RWPE2 (cell line): ENCODE measurements at regions not wholly inside any gene's neighbourhood (a gene's known extent, or its start where the extent isn't known, plus 50 kb on each side); places are given as distances from the start of the nearest gene placed in this dataset.

Source experiments
- ATAC-seq: fragments of 200-7000 bp; cut with Tn5 transposase; 3 replicates; pipeline ENCODE4 v1.9.1; 2021; ENCODE audit warnings: low read depth
- DNase-seq: peaks from one replicate; pipeline ENCODE4 v3.0.0-alpha.2; 2020; ENCODE audit warnings: low spot score
- H3K27ac ChIP-seq: fragments of 450-650 bp; 2 replicates; pipeline ENCODE4 v1.5.1; 2017; ENCODE audit warnings: mild to moderate bottlenecking; ENCODE audit not compliant: poor library complexity, severe bottlenecking
- H3K27me3 ChIP-seq: fragments of 250-450 bp; sonication (Bioruptor Pico); 2 replicates; pipeline ENCODE4 v1.5.1; 2021; ENCODE audit warnings: mild to moderate bottlenecking, moderate library complexity; ENCODE audit not compliant: insufficient read depth, poor library complexity, severe bottlenecking
- H3K36me3 ChIP-seq: fragments of 250-450 bp; sonication (Bioruptor Pico); 2 replicates; pipeline ENCODE4 v1.5.1; 2020; ENCODE audit warnings: low read depth, mild to moderate bottlenecking, moderate library complexity
- H3K4me1 ChIP-seq: fragments of 250-450 bp; sonication (Bioruptor Pico); 2 replicates; pipeline ENCODE4 v1.5.1; 2021; ENCODE audit warnings: mild to moderate bottlenecking, moderate library complexity; ENCODE audit not compliant: insufficient read depth, poor library complexity, severe bottlenecking
- H3K4me3 ChIP-seq: fragments of 250-450 bp; sonication (Bioruptor Pico); 2 replicates; pipeline ENCODE4 v1.5.1; 2021; ENCODE audit warnings: mild to moderate bottlenecking, moderate library complexity; ENCODE audit not compliant: severe bottlenecking
- H3K9me3 ChIP-seq: fragments of 250-450 bp; sonication (Bioruptor Pico); 2 replicates; pipeline ENCODE4 v1.5.1; 2021; ENCODE audit warnings: mild to moderate bottlenecking, moderate library complexity; ENCODE audit not compliant: severe bottlenecking
- CTCF ChIP-seq: fragments of 450-650 bp; IDR thresholded peaks from one replicate; pipeline ENCODE4 v1.5.1; 2017; ENCODE audit warnings: mild to moderate bottlenecking, moderate library complexity; ENCODE audit not compliant: poor library complexity, severe bottlenecking

- no peak for DNase-seq
- no peak overlapping the region for H3K27ac ChIP-seq
Observed at GRCh38 chr16:13291591-13292333, 390.4 kb downstream of the SHISA9 start.

GRCh38 chr16:13296206-13296605 lies 394.8 kb downstream of the SHISA9 start:
- no peaks in the 10 kb centered on the region for H3K9me3 ChIP-seq
- H3K27me3 ChIP-seq: no peaks in the 10 kb centered on the region
- H3K36me3 ChIP-seq: no peaks in the 10 kb centered on the region
- TF ChIP-seq CTCF: no peak
- no peak for ATAC-seq
- H3K27ac ChIP-seq: no peak overlapping the region
- no peak for DNase-seq
- H3K4me1 ChIP-seq: no peaks in the 10 kb centered on the region
- no peak overlapping the region for H3K4me3 ChIP-seq

More at GRCh38 chr16:13291591-13292333, 390.4 kb downstream of the SHISA9 start:
- no peak overlapping the region for H3K4me3 ChIP-seq
- no peak for TF ChIP-seq CTCF
- ATAC-seq: no peak
- no peaks in the 10 kb centered on the region for H3K27me3 ChIP-seq
- H3K9me3 ChIP-seq: peaks cover 6% of the 10 kb centered on the region
- H3K4me1 ChIP-seq: peaks cover 7% of the 10 kb centered on the region
- no peaks in the 10 kb centered on the region for H3K36me3 ChIP-seq

GRCh38 chr16:13298666-13299065 lies 397.3 kb downstream of the SHISA9 start:
- Histone ChIP-seq H3K4me1 (no peaks in the 10 kb centered on the region), H3K4me3 (no peak overlapping the region), H3K27ac (no peak overlapping the region), H3K27me3 (no peaks in the 10 kb centered on the region), H3K36me3 (no peaks in the 10 kb centered on the region), H3K9me3 (no peaks in the 10 kb centered on the region)
- DNase-seq (no peak), ATAC-seq (no peak)
- no peak for TF ChIP-seq CTCF

- no peak for DNase-seq
- Histone ChIP-seq H3K4me3 (no peak overlapping the region), H3K36me3 (no peaks in the 10 kb centered on the region), H3K4me1 (no peaks in the 10 kb centered on the region), H3K9me3 (no peaks in the 10 kb centered on the region), H3K27ac (no peak overlapping the region), H3K27me3 (no peaks in the 10 kb centered on the region)
- no peak for TF ChIP-seq CTCF
- ATAC-seq: no peak
Observed at GRCh38 chr16:13300066-13300840, 398.9 kb downstream of the SHISA9 start.
